NCI-H526 (cell line): ENCODE measurements at regions not wholly inside any gene's neighbourhood (a gene's known extent, or its start where the extent isn't known, plus 50 kb on each side); places are given as distances from the start of the nearest gene placed in this dataset.

ENCODE experiments used
- DNase-seq, 2 experiments: peaks; one replicate each; lab custom pipeline; 2025; lab: John Stamatoyannopoulos, UW

DNA sequence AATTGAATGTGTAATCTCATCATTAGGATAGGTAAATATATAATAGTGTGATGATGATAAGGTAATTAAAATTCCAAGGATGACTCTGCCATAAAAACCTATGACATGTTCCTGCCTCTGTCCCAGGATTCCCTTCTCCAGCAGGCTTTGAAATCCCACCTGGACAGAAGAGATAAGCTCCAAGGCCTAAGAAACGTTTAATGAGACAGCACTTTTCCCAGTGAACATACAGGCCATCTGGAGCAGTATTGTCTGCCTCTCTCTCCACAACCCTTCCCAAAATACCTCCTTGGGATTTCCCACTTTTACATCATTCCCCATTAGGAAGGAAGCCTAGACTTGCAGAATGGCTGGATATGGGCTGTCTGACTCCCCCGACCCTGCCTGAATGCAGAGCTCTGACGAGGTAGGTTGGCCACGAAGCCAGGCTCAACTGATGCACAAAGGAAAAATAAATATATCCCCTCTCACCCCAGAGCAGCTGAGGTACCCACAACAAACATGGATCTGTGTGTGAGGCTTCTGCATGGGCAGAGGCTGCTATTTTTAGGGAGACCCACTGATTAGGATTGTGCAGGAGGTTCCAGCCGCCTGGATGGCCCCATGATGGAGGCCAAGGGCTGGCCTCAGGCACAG, 71.0 kb downstream of the TMPRSS5 start:
- DNase-seq: no peak

DNA sequence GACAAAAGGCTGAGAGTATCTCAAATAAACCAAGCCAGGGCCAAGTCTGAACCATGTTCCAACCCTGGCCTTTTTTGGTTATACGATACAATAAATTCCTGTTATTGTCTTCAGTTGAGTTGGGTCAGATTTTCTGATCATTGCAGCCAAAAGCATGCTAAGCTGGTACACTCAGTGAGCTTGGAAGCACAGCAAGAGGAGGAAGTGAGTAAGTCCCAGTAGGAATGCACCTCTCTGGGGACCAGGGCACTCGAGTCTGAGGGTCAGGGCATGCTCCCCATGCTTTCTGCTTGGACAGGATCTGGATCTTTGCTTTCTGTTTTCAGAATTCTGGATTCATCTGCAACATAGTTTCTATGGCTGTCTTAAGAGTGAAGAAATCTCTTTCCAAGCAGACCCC, 73.1 kb downstream of the TMPRSS5 start:
- no peak for DNase-seq

DNA sequence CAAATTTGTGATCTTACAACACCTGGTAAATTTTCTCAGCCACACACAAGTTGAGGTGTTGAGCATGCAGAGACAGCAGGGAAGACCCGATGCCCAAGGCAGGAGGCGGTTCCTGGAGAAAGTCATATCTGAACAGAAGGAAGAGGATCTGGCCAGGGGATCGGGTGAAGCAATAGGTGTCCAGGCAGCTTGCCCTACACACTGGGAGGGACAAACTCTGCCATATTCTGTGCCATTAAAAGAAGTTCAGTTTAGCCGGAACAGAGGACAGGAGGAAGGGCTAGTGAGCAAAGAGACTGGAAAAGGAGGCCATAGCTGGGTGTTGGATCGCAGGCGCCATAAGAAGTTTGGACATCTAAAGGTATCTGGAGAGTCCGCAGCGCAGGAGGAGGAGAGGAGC, 76.5 kb downstream of the TMPRSS5 start:
- no peak for DNase-seq

DNA sequence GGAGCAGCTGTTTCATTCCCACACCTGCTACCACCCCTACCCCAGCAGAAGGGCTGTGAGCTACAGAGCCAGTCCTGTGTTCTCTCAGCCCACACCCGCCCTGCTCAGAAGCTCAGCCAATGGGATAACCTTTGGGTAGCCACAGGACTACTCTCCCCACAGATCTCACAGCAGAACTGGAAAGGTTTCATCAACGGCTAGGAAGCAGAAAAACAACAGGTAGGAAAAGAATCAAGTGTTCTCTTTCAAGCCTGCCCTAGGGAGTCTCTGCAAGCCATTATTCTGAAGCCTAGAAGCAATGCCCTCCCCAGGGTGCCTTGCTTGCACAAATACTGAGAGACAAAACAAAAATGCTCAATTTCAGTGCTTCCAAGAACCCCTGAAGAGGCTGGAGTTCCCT, 77.2 kb downstream of the TMPRSS5 start:
- DNase-seq: peak in 1 of 2 experiments; percentile 21

DNA sequence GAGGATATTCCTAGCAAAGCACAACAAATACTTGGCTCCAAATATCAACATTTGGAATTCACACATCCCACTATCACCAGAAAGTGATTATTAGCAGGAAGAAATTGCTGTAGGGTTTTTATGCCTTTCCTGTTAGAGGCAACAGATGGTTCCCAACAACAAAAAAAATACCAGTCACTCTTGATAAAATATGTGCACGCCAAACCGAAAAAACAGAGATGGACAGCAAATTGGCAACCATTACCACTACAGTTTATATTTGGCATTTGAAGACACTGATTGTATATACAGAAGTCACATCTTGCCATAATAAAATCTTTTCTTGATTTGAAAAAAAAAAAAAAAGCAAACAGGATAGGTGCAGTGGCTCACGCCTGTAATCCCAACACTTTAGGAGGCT, 78.2 kb downstream of the TMPRSS5 start:
- no peak for DNase-seq

DNA sequence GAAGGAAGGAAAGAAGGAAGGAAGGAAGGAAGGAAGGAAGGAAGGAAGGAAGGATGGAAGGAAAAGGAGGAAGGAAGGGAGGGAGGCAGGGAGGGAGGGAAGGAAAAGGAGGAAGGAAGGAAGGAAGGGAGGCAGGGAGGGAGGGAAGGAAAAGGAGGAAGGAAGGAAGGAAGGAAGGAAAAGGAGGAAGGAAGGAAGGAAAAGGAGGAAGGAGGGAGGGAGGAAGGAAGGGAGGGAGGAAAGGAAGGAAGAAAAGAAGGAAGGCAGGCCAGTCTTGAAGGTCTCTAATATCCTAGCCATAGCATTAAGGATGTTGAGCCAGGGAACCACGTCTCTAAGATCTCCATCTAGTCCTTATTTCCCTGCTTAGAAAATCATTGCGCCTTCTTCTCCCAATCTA, 78.8 kb downstream of the TMPRSS5 start:
- no peak for DNase-seq

DNA sequence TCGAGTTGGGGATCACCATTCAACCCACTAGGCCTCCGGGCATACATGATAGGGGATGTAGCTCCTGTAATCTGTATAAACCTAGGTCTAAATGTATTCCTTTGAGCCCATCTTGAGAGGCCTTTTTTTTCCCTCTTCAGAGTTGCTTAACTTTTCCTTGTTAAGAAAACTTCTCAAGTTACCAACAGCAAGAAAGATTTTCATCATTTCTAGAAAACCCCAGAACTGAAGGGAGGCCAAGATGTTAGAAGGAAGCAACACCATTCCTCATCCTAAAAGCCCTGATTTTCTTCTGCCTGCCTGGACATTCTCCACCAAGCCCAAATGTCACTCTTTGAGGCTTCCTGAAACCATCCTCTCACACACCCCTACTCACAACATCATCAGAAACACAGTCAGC, 79.4 kb downstream of the TMPRSS5 start:
- DNase-seq: no peak

DNA sequence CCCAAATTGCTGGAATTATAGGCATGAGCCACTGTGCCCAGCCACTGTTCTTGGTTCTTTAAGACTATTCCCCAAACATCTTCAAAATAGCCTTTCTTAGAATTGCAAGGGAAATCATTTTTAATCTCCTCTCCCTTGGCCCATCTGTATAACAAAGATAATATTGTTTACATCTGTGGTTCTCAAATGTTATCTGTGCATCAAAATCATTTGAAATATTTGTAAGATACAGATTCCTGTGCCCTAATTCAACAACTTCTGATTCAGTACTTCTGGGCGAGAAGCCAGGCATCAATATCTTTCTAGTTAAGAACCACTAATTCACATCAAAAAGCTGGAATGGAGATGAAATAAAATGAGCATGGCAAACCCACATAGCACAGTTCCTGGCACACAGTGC, 83.0 kb downstream of the TMPRSS5 start:
- no peak for DNase-seq

DNA sequence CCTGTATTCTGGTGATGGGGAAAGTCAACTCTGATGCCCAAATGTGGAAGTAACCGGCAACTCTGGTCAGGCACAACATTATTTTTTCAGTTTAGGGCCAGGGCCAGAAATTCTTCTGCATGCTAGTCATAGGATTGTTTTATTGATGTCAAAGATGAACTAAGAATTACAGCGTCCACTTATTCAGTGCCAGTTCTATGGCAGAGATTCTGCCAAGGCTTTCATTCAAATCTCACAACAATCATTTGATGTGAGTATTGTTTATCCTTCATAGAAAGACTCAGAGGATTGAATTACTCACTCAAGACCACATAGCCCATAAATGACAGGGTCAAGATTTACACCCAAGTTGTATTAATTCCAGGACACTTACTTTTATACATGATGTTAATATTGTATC, 87.7 kb downstream of the TMPRSS5 start:
- DNase-seq: no peak

DNA sequence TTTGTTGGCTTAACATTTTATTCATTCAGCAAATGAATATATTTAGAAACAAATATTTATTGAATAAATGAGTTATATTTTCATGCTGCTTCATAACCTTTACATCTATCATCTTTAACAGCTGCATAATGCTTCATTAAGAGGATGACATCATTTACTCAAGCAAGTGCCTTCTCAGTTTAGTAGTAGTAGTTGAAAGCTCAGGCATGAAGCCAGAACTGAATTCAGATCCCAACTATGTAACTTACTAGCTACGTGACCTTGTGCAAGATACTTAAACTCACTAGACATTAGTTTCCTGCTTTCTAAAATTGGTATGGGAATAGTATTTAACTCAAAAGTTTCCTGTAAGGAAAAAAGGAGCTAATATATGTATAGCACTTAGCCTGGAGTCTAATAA, 90.3 kb downstream of the TMPRSS5 start:
- DNase-seq: no peak

DNA sequence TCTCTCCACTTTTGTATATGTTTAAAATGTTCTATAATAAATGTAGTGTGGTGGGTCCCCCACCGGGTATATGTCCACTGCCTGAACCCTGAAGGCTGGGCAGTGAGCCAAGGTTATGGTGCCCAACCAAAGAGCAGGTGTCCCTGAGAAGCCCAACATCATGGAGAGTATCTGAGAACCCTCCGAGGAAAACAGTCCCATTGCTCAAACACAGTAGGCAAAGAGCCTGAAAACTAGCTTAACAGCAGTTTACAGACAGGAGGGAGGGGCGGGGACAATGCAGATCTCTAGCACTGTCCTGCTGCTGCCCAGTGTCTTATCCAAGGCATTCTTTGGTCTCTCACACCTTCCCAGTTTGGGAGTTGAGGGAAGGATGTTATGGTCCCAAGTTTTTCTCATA, 91.0 kb downstream of the TMPRSS5 start:
- DNase-seq: peak in 1 of 2 experiments; percentile 8

DNA sequence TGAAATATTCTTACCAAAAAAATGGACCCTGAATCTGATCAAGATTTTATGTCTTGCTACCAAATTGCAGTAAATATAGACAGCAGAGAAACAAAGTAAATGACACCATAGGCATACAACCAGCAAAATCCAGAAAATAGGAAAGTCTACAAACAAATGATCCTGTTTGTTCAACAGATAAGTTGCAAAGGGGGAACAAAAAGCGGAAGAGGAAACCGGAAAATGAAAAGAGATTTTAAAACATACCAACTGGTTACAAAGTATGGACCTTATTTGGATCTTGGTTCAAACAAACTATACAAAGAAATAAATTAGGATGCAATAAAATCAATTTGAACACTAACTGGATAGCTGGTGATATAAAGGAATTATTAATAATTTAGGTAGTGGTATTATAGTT, 92.0 kb downstream of the TMPRSS5 start:
- DNase-seq: no peak

DNA sequence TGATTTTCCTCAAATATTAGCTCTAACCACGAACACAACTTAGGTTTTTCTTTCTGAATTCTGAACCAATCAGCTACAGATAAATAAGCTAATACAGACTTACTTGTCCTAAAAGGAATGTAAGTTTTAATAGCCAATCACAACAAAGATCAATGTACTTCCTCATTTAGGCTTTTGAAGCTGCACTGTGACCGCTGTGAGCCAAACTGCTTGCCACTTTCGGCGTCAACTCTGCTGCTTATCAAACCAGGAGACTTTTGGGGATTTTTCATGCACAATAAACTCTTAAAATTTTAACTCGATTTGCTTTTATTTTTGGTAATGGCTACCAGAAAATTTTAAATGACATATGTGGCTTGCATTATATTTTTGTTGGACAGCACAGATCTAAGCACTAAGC, 92.5 kb downstream of the TMPRSS5 start:
- DNase-seq: no peak

DNA sequence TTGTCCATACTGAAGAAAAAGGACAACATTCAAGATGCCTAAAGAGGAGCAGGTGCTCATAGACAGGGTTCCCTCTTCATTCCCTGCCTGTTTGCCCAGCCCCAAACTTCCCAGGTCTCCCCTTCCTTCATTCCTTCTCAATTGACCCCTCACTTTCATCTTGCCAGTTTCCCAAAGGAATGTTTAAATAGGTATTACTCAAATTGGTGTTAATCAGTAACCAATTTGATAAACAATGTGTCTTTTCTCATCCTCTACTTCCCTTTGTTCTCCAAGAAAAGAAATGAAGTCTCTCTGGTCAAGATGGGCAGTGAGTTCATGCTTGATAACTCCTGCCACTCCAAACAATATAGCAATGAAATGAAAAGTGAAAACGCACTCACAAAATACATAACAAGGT, 101.9 kb downstream of the TMPRSS5 start:
- no peak for DNase-seq

DNA sequence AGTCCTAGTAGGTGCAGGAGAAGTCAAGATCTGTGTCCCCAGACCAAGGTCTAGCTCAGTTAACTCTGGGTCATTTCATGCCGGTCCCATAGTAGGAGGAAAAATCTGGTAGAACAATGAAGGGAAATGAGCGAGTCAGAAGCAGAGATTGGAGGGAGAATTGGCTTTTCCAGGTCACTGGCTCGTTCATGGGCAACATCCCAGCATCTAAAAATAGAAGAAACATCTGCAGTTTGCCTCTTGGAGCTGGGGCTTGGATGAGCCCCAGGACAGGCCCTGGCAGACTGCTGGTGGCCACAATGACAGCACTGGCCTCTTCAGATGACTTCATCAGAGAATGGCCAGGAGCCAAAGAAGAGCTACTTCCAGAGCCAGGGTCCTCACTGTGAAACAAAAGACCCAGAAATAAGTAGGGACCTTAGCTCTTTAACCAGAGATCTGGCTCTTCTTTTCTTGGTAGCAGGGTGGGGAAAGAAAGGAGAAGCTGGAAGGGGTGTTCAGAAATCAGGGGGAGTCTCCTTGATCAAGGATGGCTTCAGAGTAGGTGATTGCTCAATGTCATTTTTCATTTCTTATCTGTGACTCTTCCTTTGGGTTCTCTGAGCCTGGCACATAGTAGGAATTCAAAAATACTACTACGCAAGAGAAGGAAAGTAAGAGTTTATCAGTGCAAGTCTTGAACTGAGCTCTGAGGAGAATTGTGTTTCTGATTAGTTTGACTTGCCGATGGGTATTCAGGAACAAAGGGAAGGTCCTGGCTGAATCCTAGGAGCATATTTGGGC, 102.6 kb downstream of the TMPRSS5 start:
- no peak for DNase-seq

DNA sequence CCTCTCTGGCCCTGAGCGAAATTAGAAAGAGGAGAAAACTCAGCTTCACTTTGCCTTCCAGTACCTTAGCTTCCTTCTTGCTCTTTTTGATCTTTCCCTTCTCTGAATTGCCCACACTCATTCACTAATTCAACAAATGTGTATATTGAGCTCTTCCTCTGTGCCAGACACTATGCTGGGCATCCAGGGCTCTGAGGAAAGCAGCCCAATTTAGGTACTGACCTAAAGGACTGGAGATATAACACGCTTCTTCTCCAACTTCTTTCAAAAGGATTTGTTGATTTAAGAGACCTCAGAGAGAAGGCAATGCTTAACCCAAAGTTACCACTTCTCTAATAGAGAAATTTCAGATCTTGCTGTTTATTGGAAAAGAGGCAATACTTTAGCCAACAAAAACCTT, 103.6 kb downstream of the TMPRSS5 start:
- DNase-seq: no peak

DNA sequence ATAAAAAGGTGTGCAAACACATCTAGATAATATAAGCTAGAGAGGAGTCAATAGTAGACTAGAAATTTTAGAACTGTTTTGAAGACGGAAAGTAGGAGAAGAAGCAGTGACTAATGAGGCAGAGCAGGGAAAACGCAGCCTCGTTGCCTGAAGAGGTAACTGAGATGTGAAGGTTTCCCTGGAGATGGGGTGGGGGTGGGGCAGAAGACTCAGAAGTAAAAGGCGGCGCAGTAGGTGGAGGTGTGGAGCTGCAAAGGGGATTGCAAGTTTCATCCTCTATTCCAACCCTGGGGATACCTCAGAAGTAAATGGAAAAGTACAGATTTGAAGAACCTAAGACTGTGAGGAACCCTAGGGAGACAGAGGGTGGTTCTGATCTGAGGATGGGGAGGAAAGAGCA, 109.5 kb downstream of the TMPRSS5 start:
- no peak for DNase-seq

DNA sequence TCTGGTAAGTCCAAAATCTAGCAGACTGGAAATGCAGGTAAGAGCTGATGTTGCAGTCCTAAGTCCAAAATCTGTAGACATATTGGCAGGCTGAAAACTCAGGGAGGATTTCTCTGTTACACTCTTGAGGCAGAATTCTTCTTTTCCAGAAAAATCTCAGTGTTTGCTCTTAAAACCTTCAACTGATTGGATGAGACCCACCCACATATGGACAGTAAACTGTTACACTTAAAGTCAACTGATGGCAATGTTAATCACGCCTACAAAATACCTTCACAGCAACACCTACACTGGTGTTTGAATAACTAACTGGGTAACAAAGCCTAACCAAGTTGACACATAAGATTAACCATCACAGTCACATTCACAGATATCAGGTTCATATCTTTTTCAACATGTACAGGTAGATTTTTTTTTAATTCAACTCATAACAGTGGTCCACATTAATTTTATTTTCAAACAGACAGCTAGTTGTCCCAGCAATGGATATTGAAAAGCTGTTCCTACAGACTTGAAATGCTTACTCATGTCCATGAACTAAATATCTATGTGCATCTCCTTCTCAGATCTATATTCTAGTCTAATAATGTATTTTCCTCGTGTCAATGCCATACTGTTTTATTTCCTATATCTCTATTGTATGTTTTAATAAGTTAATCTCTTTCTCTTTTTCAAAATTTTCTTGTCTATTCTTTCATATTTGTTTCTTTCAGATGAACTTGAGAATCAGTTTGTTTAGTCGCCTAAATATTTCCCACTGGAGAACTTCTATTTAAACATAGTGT, 110.1 kb downstream of the TMPRSS5 start:
- DNase-seq: no peak

DNA sequence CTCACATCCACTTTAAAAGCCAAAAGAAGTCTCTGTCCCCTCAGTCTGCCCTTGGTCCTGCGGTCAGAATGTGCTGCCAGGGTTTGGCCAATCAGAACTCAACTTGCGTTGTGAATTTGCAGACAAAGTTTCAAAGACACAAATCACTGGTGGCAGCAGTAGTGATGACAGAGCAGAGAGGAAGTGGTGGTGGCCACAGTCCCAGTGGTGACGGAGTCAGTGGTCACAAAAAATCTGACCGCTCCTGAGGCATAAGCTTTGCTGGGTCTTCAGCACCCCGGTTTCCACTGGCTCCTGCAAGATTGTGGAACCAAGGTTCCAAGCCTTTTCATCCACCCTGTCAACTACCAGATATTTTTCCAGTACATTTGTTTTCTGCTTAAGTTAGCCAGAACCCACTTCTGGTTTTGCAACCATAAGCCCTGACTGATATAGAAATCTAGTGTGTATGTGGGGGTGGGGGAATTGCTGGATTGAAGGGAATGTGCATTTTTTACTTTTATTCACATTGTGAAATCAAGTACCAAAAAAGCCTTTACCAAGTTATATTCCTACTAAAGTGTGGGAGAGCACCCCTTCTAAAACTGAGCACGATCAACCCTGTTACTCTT, 112.3 kb downstream of the TMPRSS5 start:
- DNase-seq: no peak

DNA sequence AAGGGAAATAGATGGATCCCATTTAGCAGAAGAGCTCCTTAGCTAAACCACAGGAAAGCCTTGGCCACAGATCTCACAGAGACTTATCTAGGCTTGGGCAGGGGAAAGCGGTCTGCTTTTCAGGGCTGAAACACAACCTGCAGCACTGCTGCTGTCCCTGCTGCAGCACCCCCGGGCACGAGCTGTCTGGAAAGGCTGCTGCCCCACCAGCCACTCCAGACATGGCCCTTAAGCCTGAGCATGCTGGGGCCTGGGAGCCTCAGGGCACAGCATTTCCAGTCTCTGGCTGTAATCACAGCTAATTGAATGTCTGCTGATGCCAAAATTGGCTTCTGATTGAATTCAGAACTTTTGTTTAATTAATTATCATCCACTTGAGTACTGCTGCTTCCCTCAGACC, 115.0 kb downstream of the TMPRSS5 start:
- no peak for DNase-seq

DNA sequence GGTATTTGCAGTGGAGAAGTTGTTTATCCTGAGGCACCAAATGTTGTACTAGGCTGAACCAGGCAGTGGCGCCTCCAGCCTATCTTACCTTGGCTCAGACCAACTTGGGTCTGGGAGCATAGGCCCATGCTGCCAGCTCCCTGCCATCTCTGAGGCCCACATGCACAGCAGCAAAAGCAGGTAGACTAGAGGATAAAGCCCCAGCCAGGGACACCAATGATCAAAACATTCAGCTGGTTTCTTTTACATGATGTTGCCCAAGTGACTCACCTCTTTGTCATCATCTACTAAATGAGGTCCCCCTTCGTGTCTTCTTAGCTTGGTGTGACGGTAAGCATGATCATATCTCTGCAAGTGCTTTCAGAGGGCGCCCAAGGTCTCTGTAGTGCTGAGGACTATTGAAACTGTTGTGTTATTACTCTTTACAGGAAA, 112.1 kb upstream of the DRD2 start:
- peak in 1 of 2 experiments; percentile 23 for DNase-seq

DNA sequence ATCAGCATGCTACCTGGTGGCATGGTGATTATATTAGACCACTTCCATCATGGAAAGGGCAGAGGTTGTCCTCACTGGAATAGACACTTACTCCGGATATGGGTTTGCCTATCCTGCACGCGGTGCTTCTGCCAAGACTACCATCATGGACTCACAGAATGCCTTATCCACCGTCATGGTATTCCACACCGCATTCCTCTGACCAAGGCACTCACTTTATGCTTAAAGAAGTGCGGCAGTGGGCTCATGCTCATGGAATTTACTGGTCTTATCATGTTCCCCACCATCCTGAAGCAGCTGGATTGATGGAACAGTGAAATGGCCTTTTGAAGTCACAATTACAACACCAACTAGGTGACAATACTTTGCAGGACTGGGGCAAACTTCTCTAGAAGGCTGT, 109.2 kb upstream of the DRD2 start:
- no peak for DNase-seq

DNA sequence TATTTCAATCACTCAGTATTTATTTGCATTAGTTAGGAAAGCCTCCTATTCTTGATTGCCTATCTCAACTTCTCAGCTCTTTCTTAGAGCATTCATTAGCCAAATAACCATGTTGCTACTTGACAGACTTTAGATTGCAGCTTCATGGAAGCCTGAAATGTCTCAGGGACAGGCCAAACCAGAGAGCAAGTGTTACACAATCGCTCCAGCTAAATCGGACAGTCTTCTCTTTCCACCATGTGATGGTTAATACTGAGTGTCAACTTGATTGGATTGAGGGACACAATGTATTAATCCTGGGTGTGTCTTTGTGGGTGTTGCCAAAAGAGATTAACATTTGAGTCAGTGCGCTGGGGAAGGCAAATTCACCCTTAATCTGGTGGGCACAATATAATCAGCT, 106.5 kb upstream of the DRD2 start:
- no peak for DNase-seq
